SU-DHL-6 (cell line): ENCODE measurements at regions not wholly inside any gene's neighbourhood (a gene's known extent, or its start where the extent isn't known, plus 50 kb on each side); places are given as distances from the start of the nearest gene placed in this dataset.

Source experiments
- CTCF ChIP-seq: fragments of 200-600 bp; sonication (generic); IDR thresholded peaks from one replicate; pipeline ENCODE4 v1.5.1; 2017; ENCODE audit warnings: antibody characterized with exemption, mild to moderate bottlenecking, low read length, moderate library complexity; ENCODE audit not compliant: insufficient read depth, poor library complexity, severe bottlenecking
- EZH2phosphoT487 ChIP-seq: fragments of 200-600 bp; sonication (generic), shearing (Covaris generic); conservative IDR thresholded peaks from 2 replicates; pipeline ENCODE4 v1.6.1; 2018; ENCODE audit warnings: mild to moderate bottlenecking, antibody characterized with exemption, low read length, moderate library complexity, mixed read lengths

- TF ChIP-seq CTCF = no peak
- no peak for TF ChIP-seq EZH2phosphoT487
Measured at GRCh38 chr5:62727861-62728260, 149.2 kb downstream of the LRRC70 start.
